ENCODE measurements at regions not wholly inside any gene's neighbourhood (a gene's known extent, or its start where the extent isn't known, plus 50 kb on each side); places are given as distances from the start of the nearest gene placed in this dataset.

DNA sequence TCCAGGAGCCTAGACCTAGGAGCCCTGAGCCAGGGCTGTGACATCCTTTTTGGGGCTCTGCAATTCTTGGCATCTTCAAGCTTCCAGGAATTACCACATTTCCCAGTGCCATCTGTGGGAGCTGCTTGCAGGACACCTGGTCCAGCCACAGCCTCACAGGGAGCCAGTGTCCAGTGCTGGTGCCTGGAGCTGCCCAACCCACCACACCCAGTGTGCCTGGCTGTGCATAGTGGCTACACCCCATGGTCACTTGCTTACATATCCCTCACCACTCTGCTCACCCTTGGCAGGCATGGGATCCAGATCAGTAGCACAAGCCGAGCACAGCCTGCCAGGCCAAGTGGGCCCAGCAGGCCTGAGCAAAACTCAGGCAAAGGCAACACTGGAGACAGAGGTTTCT is 2151.4 kb upstream of the PCDH20 start:
- H2BK120ac ChIP-seq (ENCODE audit: low read depth, low read length), result no peak overlapping the region
- H3K23ac ChIP-seq (ENCODE audit: low read length), result no peak overlapping the region
- no peaks in the 10 kb centered on the region for H3K36me3 ChIP-seq (ENCODE audit: control insufficient read depth, insufficient read depth, low read length)
- no peak overlapping the region for H3K4me2 ChIP-seq (ENCODE audit: low read length)
- no peak overlapping the region for H3K27ac ChIP-seq (ENCODE audit: low read depth, low read length)
- no peaks in the 10 kb centered on the region for H3K79me2 ChIP-seq (ENCODE audit: control insufficient read depth, insufficient read depth, low read length)
- H4K5ac ChIP-seq (ENCODE audit: low read length), result no peak overlapping the region
- no peaks in the 10 kb centered on the region for H3K27me3 ChIP-seq (ENCODE audit: insufficient read depth, low read length, poor library complexity)
- H3K4ac ChIP-seq (ENCODE audit: low read depth, low read length), result no peak overlapping the region
- H2BK5ac ChIP-seq (ENCODE audit: low read length), result no peak overlapping the region
- no peak overlapping the region for H3K18ac ChIP-seq (ENCODE audit: low read length)
- no peak overlapping the region for H3K4me3 ChIP-seq (ENCODE audit: low read length)
- H3K4me1 ChIP-seq (ENCODE audit: control insufficient read depth, low read depth, low read length), result no peaks in the 10 kb centered on the region
- DNase-seq, result no peak
- no peak overlapping the region for H2BK15ac ChIP-seq (replicated peaks; ENCODE audit: low read depth)
- no peaks in the 10 kb centered on the region for H3K79me1 ChIP-seq (ENCODE audit: low read length)
- H3K9ac ChIP-seq (ENCODE audit: low read length), result no peak overlapping the region
- no CpG with 5 or more reads among the region's 1 CpG for WGBS (ENCODE audit: extremely low coverage, insufficient coverage, low lambda C conversion rate)
- no peak overlapping the region for H4K8ac ChIP-seq (ENCODE audit: low read depth, low read length)
- no peak overlapping the region for H2AK5ac ChIP-seq (ENCODE audit: low read length)
- H3K56ac ChIP-seq (ENCODE audit: low read length), result no peak overlapping the region

DNA sequence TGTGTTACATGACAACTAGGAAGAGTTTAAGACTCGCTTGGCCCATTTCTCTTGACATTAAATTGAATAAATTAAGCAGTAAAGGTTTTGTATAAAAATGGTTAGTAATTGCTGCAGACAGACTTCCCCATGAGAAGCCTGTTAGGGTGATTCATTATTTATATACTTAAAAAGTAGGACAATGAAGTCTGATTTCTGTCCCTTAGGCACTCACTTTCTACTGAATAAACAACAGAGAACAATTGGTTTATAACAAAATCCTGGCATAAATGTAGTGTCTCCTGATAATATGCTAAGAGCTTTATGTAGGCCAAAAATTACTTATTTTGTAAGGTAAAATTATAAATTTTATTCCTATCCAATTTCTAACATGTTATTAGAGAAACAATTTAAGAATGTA is 2138.5 kb upstream of the PCDH20 start:
- Histone ChIP-seq H3K4me2 (ENCODE audit: low read length) (no peak overlapping the region), H2BK5ac (ENCODE audit: low read length) (no peak overlapping the region), H3K4me3 (ENCODE audit: low read length) (no peak overlapping the region), H3K36me3 (ENCODE audit: control insufficient read depth, insufficient read depth, low read length) (no peaks in the 10 kb centered on the region), H3K79me2 (ENCODE audit: control insufficient read depth, insufficient read depth, low read length) (no peaks in the 10 kb centered on the region), H3K27me3 (ENCODE audit: insufficient read depth, low read length, poor library complexity) (no peaks in the 10 kb centered on the region), H3K23ac (ENCODE audit: low read length) (no peak overlapping the region), H3K79me1 (ENCODE audit: low read length) (no peaks in the 10 kb centered on the region), H2BK120ac (ENCODE audit: low read depth, low read length) (no peak overlapping the region), H3K18ac (ENCODE audit: low read length) (no peak overlapping the region), H3K27ac (ENCODE audit: low read depth, low read length) (no peak overlapping the region), H3K9ac (ENCODE audit: low read length) (no peak overlapping the region), H4K5ac (ENCODE audit: low read length) (no peak overlapping the region), H3K4me1 (ENCODE audit: control insufficient read depth, low read depth, low read length) (no peaks in the 10 kb centered on the region), H2AK5ac (ENCODE audit: low read length) (no peak overlapping the region), H2BK15ac (replicated peaks; ENCODE audit: low read depth) (no peak overlapping the region), H3K4ac (ENCODE audit: low read depth, low read length) (no peak overlapping the region), H3K56ac (ENCODE audit: low read length) (no peak overlapping the region), H4K8ac (ENCODE audit: low read depth, low read length) (no peak overlapping the region)
- no peak for DNase-seq
- WGBS (ENCODE audit: extremely low coverage, insufficient coverage, low lambda C conversion rate), result no CpG with 5 or more reads among the region's 1 CpG

DNA sequence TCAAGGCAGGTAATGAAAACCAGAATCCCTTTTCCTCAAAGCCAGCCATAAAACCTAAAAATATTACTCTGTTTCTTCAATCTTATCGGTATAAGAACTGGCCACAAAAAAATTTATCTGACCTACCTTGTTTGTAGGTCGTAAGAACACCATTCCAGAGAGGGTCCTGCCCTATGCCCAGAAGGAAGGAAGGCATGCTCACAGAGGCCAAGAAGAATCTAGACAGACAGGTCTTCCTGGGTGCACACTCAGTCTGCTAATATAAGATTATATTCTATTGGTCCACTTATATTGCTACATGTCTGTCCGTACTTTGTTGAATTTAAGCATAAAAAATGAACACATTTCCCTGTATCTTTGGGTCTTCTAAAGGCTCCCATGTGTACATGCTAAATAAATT is 2136.1 kb upstream of the PCDH20 start:
- no CpG with 5 or more reads among the region's 3 CpGs for WGBS (ENCODE audit: extremely low coverage, insufficient coverage, low lambda C conversion rate)
- H2AK5ac ChIP-seq (ENCODE audit: low read length), result no peak overlapping the region
- DNase-seq, result no peak
- no peak overlapping the region for H3K18ac ChIP-seq (ENCODE audit: low read length)
- no peak overlapping the region for H4K5ac ChIP-seq (ENCODE audit: low read length)
- H3K79me2 ChIP-seq (ENCODE audit: control insufficient read depth, insufficient read depth, low read length), result no peaks in the 10 kb centered on the region
- no peak overlapping the region for H3K9ac ChIP-seq (ENCODE audit: low read length)
- no peak overlapping the region for H2BK5ac ChIP-seq (ENCODE audit: low read length)
- H3K56ac ChIP-seq (ENCODE audit: low read length), result no peak overlapping the region
- no peak overlapping the region for H3K27ac ChIP-seq (ENCODE audit: low read depth, low read length)
- H3K4me3 ChIP-seq (ENCODE audit: low read length), result no peak overlapping the region
- H3K23ac ChIP-seq (ENCODE audit: low read length), result no peak overlapping the region
- H3K79me1 ChIP-seq (ENCODE audit: low read length), result no peaks in the 10 kb centered on the region
- no peak overlapping the region for H4K8ac ChIP-seq (ENCODE audit: low read depth, low read length)
- no peak overlapping the region for H2BK120ac ChIP-seq (ENCODE audit: low read depth, low read length)
- no peak overlapping the region for H3K4me2 ChIP-seq (ENCODE audit: low read length)
- H3K36me3 ChIP-seq (ENCODE audit: control insufficient read depth, insufficient read depth, low read length), result no peaks in the 10 kb centered on the region
- no peak overlapping the region for H3K4ac ChIP-seq (ENCODE audit: low read depth, low read length)
- no peaks in the 10 kb centered on the region for H3K27me3 ChIP-seq (ENCODE audit: insufficient read depth, low read length, poor library complexity)
- H2BK15ac ChIP-seq (replicated peaks; ENCODE audit: low read depth), result no peak overlapping the region
- H3K4me1 ChIP-seq (ENCODE audit: control insufficient read depth, low read depth, low read length), result no peaks in the 10 kb centered on the region

DNA sequence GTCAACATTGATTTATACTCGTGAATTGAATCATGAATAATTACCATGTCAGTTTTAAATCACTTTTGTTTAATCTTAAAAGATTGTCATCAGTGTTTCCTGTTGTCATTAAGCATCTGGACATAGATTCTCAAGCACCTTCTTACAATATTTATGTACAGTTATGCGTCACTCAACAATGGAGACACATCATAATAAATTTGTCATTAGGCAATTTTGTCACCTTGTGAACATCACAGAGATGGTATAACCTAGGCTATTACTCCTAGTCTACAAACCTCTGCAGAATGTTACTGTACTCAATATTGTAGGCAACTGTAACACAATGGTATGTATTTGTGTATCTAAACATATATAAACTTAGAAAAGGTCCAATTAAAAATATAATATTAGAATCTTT is 2130.9 kb upstream of the PCDH20 start:
- no peak overlapping the region for H4K5ac ChIP-seq (ENCODE audit: low read length)
- H3K4me1 ChIP-seq (ENCODE audit: control insufficient read depth, low read depth, low read length), result no peaks in the 10 kb centered on the region
- H3K79me1 ChIP-seq (ENCODE audit: low read length), result no peaks in the 10 kb centered on the region
- no peak overlapping the region for H3K4me2 ChIP-seq (ENCODE audit: low read length)
- H4K8ac ChIP-seq (ENCODE audit: low read depth, low read length), result no peak overlapping the region
- H2BK120ac ChIP-seq (ENCODE audit: low read depth, low read length), result no peak overlapping the region
- no peak overlapping the region for H3K4me3 ChIP-seq (ENCODE audit: low read length)
- H2BK15ac ChIP-seq (replicated peaks; ENCODE audit: low read depth), result no peak overlapping the region
- H2BK5ac ChIP-seq (ENCODE audit: low read length), result no peak overlapping the region
- H3K9ac ChIP-seq (ENCODE audit: low read length), result no peak overlapping the region
- H3K4ac ChIP-seq (ENCODE audit: low read depth, low read length), result no peak overlapping the region
- H3K27me3 ChIP-seq (ENCODE audit: insufficient read depth, low read length, poor library complexity), result no peaks in the 10 kb centered on the region
- no peak overlapping the region for H3K23ac ChIP-seq (ENCODE audit: low read length)
- no peaks in the 10 kb centered on the region for H3K79me2 ChIP-seq (ENCODE audit: control insufficient read depth, insufficient read depth, low read length)
- no peak for DNase-seq
- no peak overlapping the region for H2AK5ac ChIP-seq (ENCODE audit: low read length)
- no peak overlapping the region for H3K27ac ChIP-seq (ENCODE audit: low read depth, low read length)
- no CpG with 5 or more reads among the region's 2 CpGs for WGBS (ENCODE audit: extremely low coverage, insufficient coverage, low lambda C conversion rate)
- no peak overlapping the region for H3K56ac ChIP-seq (ENCODE audit: low read length)
- no peak overlapping the region for H3K18ac ChIP-seq (ENCODE audit: low read length)
- H3K36me3 ChIP-seq (ENCODE audit: control insufficient read depth, insufficient read depth, low read length), result no peaks in the 10 kb centered on the region

DNA sequence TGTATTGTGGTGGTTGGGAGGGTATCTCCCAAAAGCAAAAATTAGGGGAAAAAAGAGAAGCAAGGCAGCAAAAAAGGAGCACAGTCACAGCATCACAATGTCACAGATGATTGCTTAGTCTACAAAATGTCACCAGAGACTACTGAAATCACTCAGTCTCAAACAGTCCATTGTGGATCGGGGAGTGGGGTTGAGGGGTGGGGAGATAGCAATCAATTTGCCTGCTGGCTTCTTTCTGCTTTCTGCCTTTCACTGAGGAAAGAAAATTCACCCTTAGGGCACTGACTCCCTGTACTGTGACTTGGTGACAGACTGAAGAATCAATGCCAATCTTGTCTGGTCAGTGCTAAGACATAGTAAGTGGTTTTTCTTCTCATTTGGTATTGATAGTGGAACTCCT is 2127.1 kb upstream of the PCDH20 start:
- Histone ChIP-seq H3K36me3 (ENCODE audit: control insufficient read depth, insufficient read depth, low read length) (no peaks in the 10 kb centered on the region), H3K4me3 (ENCODE audit: low read length) (no peak overlapping the region), H2BK15ac (replicated peaks; ENCODE audit: low read depth) (peak overlapping the region; percentile 59), H3K27ac (ENCODE audit: low read depth, low read length) (no peak overlapping the region), H3K23ac (ENCODE audit: low read length) (no peak overlapping the region), H2BK120ac (ENCODE audit: low read depth, low read length) (no peak overlapping the region), H3K4me2 (ENCODE audit: low read length) (no peak overlapping the region), H3K4me1 (ENCODE audit: control insufficient read depth, low read depth, low read length) (no peaks in the 10 kb centered on the region), H4K5ac (ENCODE audit: low read length) (no peak overlapping the region), H3K18ac (ENCODE audit: low read length) (no peak overlapping the region), H3K79me2 (ENCODE audit: control insufficient read depth, insufficient read depth, low read length) (no peaks in the 10 kb centered on the region), H2AK5ac (ENCODE audit: low read length) (no peak overlapping the region), H4K8ac (ENCODE audit: low read depth, low read length) (no peak overlapping the region), H3K79me1 (ENCODE audit: low read length) (no peaks in the 10 kb centered on the region), H3K56ac (ENCODE audit: low read length) (no peak overlapping the region), H3K4ac (ENCODE audit: low read depth, low read length) (no peak overlapping the region), H3K27me3 (ENCODE audit: insufficient read depth, low read length, poor library complexity) (no peaks in the 10 kb centered on the region), H2BK5ac (ENCODE audit: low read length) (no peak overlapping the region), H3K9ac (ENCODE audit: low read length) (no peak overlapping the region)
- peak; percentile 68 for DNase-seq
- no CpG with 5 or more reads among the region's 1 CpG for WGBS (ENCODE audit: extremely low coverage, insufficient coverage, low lambda C conversion rate)

DNA sequence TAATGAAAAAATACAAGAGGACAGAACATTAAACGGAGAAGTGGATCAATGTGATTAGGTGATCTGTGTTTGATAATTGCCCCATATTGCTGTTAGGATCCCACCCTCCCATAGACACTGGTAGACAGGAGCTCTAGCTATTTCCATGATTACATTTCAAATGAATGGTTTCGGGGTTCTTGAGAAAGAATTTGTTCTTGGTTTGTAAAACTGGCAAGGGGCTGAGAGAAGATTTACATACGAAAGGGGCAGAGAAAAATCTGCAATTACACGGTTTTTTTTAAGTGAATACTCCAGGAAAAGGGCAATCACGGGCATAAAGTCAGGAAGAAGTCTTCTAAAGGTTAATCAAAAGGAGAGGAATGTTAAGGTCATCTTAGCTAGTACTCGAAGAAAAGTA is 2125.7 kb upstream of the PCDH20 start:
- Histone ChIP-seq H3K18ac (ENCODE audit: low read length) (no peak overlapping the region), H4K8ac (ENCODE audit: low read depth, low read length) (no peak overlapping the region), H2BK5ac (ENCODE audit: low read length) (no peak overlapping the region), H3K4me1 (ENCODE audit: control insufficient read depth, low read depth, low read length) (no peaks in the 10 kb centered on the region), H3K27ac (ENCODE audit: low read depth, low read length) (no peak overlapping the region), H3K79me2 (ENCODE audit: control insufficient read depth, insufficient read depth, low read length) (no peaks in the 10 kb centered on the region), H2AK5ac (ENCODE audit: low read length) (no peak overlapping the region), H2BK15ac (replicated peaks; ENCODE audit: low read depth) (no peak overlapping the region), H3K23ac (ENCODE audit: low read length) (no peak overlapping the region), H3K56ac (ENCODE audit: low read length) (no peak overlapping the region), H3K4me2 (ENCODE audit: low read length) (no peak overlapping the region), H4K5ac (ENCODE audit: low read length) (no peak overlapping the region), H3K4ac (ENCODE audit: low read depth, low read length) (no peak overlapping the region), H3K4me3 (ENCODE audit: low read length) (no peak overlapping the region), H2BK120ac (ENCODE audit: low read depth, low read length) (no peak overlapping the region), H3K9ac (ENCODE audit: low read length) (no peak overlapping the region), H3K27me3 (ENCODE audit: insufficient read depth, low read length, poor library complexity) (no peaks in the 10 kb centered on the region), H3K79me1 (ENCODE audit: low read length) (no peaks in the 10 kb centered on the region), H3K36me3 (ENCODE audit: control insufficient read depth, insufficient read depth, low read length) (no peaks in the 10 kb centered on the region)
- WGBS (ENCODE audit: extremely low coverage, insufficient coverage, low lambda C conversion rate), result no CpG with 5 or more reads among the region's 6 CpGs
- peak; percentile 3 for DNase-seq
